AG10803 (cell line): ENCODE measurements at regions not wholly inside any gene's neighbourhood (a gene's known extent, or its start where the extent isn't known, plus 50 kb on each side); places are given as distances from the start of the nearest gene placed in this dataset.

Experiments
- DNase-seq: peaks from one replicate; pipeline ENCODE4 v3.0.0; 2010; ENCODE audit warnings: low read depth
- H3K4me3 ChIP-seq: 2 replicates; pipeline ENCODE4 v1.5.1; 2011; ENCODE audit warnings: mild to moderate bottlenecking, low read length, control low read depth
- CTCF ChIP-seq: conservative IDR thresholded peaks from 2 replicates; pipeline ENCODE4 v1.5.1; 2011; ENCODE audit warnings: mild to moderate bottlenecking, low read length, control low read depth, inconsistent platforms

GRCh38 chr11:28815110-28815509, 706.9 kb downstream of the METTL15 start:
- H3K4me3 ChIP-seq: no peak overlapping the region
- no peak for DNase-seq
- no peak for TF ChIP-seq CTCF

- TF ChIP-seq CTCF: no peak
- no peak overlapping the region for H3K4me3 ChIP-seq
- DNase-seq: no peak
Measured at GRCh38 chr11:28808771-28809170, 700.6 kb downstream of the METTL15 start.

- TF ChIP-seq CTCF: no peak
- no peak overlapping the region for H3K4me3 ChIP-seq
- no peak for DNase-seq
Measured at GRCh38 chr11:28799316-28799715, 691.1 kb downstream of the METTL15 start.

DNA sequence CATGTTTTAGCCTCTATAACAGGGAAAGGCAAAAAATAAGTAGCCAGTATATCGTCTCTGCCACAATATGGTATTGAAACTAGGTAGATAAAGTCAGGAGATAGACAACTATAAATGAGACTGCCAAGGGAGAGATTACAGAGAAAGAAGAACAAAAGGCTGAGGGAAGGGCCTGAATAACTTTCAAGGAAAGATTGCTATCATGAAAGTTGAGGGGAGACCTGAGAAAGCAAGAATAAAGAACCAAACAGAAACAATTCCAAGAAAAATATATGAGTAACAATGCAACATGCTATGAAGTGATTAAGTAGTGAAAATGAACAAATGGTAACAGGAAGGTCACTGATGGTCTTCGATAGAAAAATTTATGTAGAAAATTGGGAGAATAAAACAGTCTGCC, 690.1 kb downstream of the METTL15 start:
- no peak overlapping the region for H3K4me3 ChIP-seq
- no peak for DNase-seq
- TF ChIP-seq CTCF: no peak

DNA sequence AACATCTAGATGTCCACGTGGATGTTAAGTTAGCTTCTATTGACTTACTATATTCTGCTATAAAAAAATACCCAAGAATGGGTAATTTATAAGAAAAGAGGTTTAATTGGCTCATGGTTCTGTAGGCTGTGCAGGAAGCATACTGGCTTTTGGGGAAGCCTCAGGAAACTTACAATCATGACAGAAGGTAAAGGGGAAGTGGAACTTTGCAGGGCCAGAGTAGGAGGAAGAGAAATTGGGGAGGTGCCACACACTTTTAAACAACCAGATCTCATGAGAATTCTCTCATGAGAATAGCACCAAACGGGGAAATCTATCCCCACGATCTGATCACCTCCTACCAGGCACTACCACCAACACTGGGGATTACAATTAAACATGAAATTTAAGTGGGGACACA, 689.3 kb downstream of the METTL15 start:
- H3K4me3 ChIP-seq: no peak overlapping the region
- TF ChIP-seq CTCF: no peak
- no peak for DNase-seq

DNA sequence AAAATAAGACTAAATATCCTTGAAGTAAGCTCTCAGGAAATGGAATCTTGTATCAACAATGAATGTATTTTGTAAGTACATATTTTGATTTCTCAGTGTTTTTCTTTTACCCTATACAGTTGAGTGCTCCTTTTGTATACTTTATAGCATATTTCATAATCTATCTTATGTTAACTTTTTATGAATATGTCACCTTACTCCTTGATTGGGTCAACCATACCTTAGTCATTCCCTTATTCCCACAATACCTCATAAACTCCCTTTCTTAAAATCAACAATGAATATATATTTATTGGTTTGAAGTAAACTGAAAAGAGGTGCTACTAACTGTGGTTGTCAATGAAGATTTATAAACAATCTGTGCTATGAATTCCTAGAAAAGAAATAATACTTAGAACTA, 686.2 kb downstream of the METTL15 start:
- no peak for TF ChIP-seq CTCF
- H3K4me3 ChIP-seq: no peak overlapping the region
- no peak for DNase-seq

DNA sequence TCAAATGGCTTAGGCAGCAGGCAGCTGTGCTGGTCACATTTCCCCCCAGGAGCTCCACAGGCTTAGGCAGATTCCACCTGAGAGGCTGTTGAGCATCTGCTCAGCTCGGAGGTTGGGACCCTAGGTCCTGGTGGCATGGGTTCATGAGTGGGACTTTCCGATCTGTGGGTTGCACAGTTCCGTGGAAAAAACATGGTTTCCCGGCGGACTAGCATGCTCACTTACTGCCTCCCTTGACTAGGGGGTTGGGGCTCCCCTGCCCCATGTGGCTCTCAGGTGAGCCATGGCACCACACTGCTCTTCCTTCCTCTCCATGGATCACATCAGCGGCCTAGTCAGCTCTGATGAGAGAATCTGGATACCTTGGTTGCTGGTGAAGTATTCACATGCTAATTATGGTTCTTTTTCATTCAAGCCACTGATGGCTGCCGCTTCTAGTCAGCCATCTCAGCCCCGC, 685.1 kb downstream of the METTL15 start:
- no peak for DNase-seq
- H3K4me3 ChIP-seq: no peak overlapping the region
- TF ChIP-seq CTCF: no peak
